IMR-90 (cell line): ENCODE measurements at regions not wholly inside any gene's neighbourhood (a gene's known extent, or its start where the extent isn't known, plus 50 kb on each side); places are given as distances from the start of the nearest gene placed in this dataset.

Experiments used
- ATAC-seq: fragments of 200-7000 bp; cut with Tn5 transposase; 2 replicates; pipeline ENCODE4 v1.9.1; 2020; ENCODE audit warnings: low read depth, mild to moderate bottlenecking, moderate library complexity
- BruUV-seq: library from RNA; stranded (reverse); fragments of 400-500 nt; replicated peaks from 2 replicates; lab custom pipeline; 2021; lab: Mats Ljungman, UMichigan
- CTCF ChIA-PET: fragments of 300-600 bp; formaldehyde crosslinking; extraction: SDS; loops from one replicate; lab custom pipeline; 2021; ENCODE audit warnings: antibody characterized with exemption; lab: Yijun Ruan, JAX
- POLR2A ChIA-PET: fragments of 300-600 bp; sonication (Branson Sonifier 250); formaldehyde crosslinking; loops from one replicate; lab custom pipeline; 2022; ENCODE audit warnings: antibody characterized with exemption; ENCODE audit not compliant: unreplicated experiment; lab: Charles Lee
- DNase-seq: peaks from one replicate; pipeline ENCODE4 v3.0.0; 2013
- H2AFZ ChIP-seq: replicated peaks from 2 replicates; pipeline ENCODE3; 2013; ENCODE audit warnings: low read length, mild to moderate bottlenecking; ENCODE audit not compliant: poor library complexity
- H2AK5ac ChIP-seq: 2 replicates; pipeline ENCODE4 v1.6.1; 2013; ENCODE audit warnings: low read depth, low read length, inconsistent platforms
- H2AK9ac ChIP-seq: replicated peaks from 2 replicates; pipeline ENCODE3; 2013; ENCODE audit warnings: mild to moderate bottlenecking, low read depth, low read length, moderate library complexity; ENCODE audit not compliant: poor library complexity
- H2BK120ac ChIP-seq: 2 replicates; pipeline ENCODE4 v1.6.1; 2013; ENCODE audit warnings: low read depth, low read length, inconsistent platforms
- H2BK15ac ChIP-seq: 3 replicates; pipeline ENCODE4 v1.6.1; 2013; ENCODE audit warnings: low read depth, low read length, inconsistent platforms
- H2BK20ac ChIP-seq: 2 replicates; pipeline ENCODE4 v1.6.1; 2013; ENCODE audit warnings: low read depth, mild to moderate bottlenecking, inconsistent platforms, low read length, moderate library complexity
- H2BK5ac ChIP-seq: 2 replicates; pipeline ENCODE4 v1.6.1; 2013; ENCODE audit warnings: mild to moderate bottlenecking, low read depth, low read length, inconsistent platforms; ENCODE audit not compliant: poor library complexity, severe bottlenecking
- H3K14ac ChIP-seq: replicated peaks from 2 replicates; pipeline ENCODE4 v1.6.1; 2013; ENCODE audit warnings: low read depth, low read length, inconsistent platforms
- H3K18ac ChIP-seq: 2 replicates; pipeline ENCODE4 v1.6.1; 2013; ENCODE audit warnings: low read depth, low read length, control low read depth
- H3K23ac ChIP-seq: 2 replicates; pipeline ENCODE4 v1.6.1; 2013; ENCODE audit warnings: low read depth, low read length, inconsistent platforms
- H3K27ac ChIP-seq: 2 replicates; pipeline ENCODE4 v1.5.1; 2013; ENCODE audit warnings: mild to moderate bottlenecking, control low read depth, low read length; ENCODE audit not compliant: insufficient read depth
- H3K27me3 ChIP-seq: 2 replicates; pipeline ENCODE4 v1.6.1; 2013; ENCODE audit warnings: low read length; ENCODE audit not compliant: control insufficient read depth, insufficient read depth
- H3K36me3 ChIP-seq: 2 replicates; pipeline ENCODE4 v1.6.1; 2013; ENCODE audit warnings: low read length, mixed read lengths; ENCODE audit not compliant: control insufficient read depth, insufficient read depth
- H3K4ac ChIP-seq: 2 replicates; pipeline ENCODE4 v1.6.1; 2013; ENCODE audit warnings: low read depth, low read length, inconsistent platforms
- H3K4me1 ChIP-seq: 2 replicates; pipeline ENCODE4 v1.6.1; 2013; ENCODE audit warnings: low read length, mixed read lengths; ENCODE audit not compliant: control insufficient read depth, insufficient read depth
- H3K4me2 ChIP-seq: 2 replicates; pipeline ENCODE4 v1.6.1; 2013; ENCODE audit warnings: low read depth, mild to moderate bottlenecking, control low read depth, low read length, moderate library complexity
- H3K4me3 ChIP-seq: 2 replicates; pipeline ENCODE4 v1.5.1; 2013; ENCODE audit warnings: low read depth, mild to moderate bottlenecking, control low read depth, low read length, moderate library complexity; ENCODE audit not compliant: insufficient read depth
- H3K56ac ChIP-seq: 2 replicates; pipeline ENCODE4 v1.6.1; 2013; ENCODE audit warnings: low read length, inconsistent platforms; ENCODE audit not compliant: insufficient read depth; ENCODE audit errors: extremely low read depth
- H3K79me1 ChIP-seq, 2 experiments: 2 replicates each; pipeline ENCODE4 v1.6.1; 2013; ENCODE audit warnings: low read length in 2 of 2, inconsistent platforms in 1 of 2, low read depth in 1 of 2
- H3K9ac ChIP-seq: 2 replicates; pipeline ENCODE4 v1.6.1; 2013; ENCODE audit warnings: low read depth, low read length, control low read depth
- H3K9me1 ChIP-seq: 2 replicates; pipeline ENCODE4 v1.6.1; 2013; ENCODE audit warnings: low read length, inconsistent platforms; ENCODE audit not compliant: insufficient read depth
- H3K9me3 ChIP-seq: 2 replicates; pipeline ENCODE4 v1.6.1; 2013; ENCODE audit warnings: low read length; ENCODE audit not compliant: control insufficient read depth, insufficient read depth
- H4K20me1 ChIP-seq: 2 replicates; pipeline ENCODE4 v1.6.1; 2013; ENCODE audit warnings: low read length, inconsistent platforms; ENCODE audit not compliant: insufficient read depth
- H4K5ac ChIP-seq: 2 replicates; pipeline ENCODE4 v1.6.1; 2013; ENCODE audit warnings: mild to moderate bottlenecking, low read depth, low read length, control low read depth
- H4K8ac ChIP-seq, 2 experiments: 2 replicates each; pipeline ENCODE4 v1.6.1; 2013; ENCODE audit warnings: low read depth in 2 of 2, low read length in 2 of 2, control low read depth in 1 of 2, inconsistent platforms in 1 of 2
- H4K91ac ChIP-seq: 2 replicates; pipeline ENCODE4 v1.6.1; 2013; ENCODE audit warnings: low read depth, low read length, inconsistent platforms; ENCODE audit not compliant: insufficient read depth
- BHLHE40 ChIP-seq: fragments of 150-350 bp; IDR thresholded peaks from 2 replicates; pipeline ENCODE4 v1.6.1; 2016; ENCODE audit warnings: mild to moderate bottlenecking, low read depth, low read length
- CEBPB ChIP-seq: IDR thresholded peaks from 2 replicates; pipeline ENCODE4 v1.6.1; 2012; ENCODE audit warnings: low read depth, low read length, improper control_type of control experiment
- CHD1 ChIP-seq: IDR thresholded peaks from 2 replicates; pipeline ENCODE4 v1.6.1; 2012; ENCODE audit warnings: low read depth, low read length, improper control_type of control experiment
- ELK1 ChIP-seq: fragments of 150-350 bp; IDR thresholded peaks from 2 replicates; pipeline ENCODE4 v1.6.1; 2016; ENCODE audit warnings: low read depth, mild to moderate bottlenecking, low read length, moderate library complexity, borderline replicate concordance
- FOS ChIP-seq: fragments of 150-350 bp; IDR thresholded peaks from 2 replicates; pipeline ENCODE4 v1.6.1; 2016; ENCODE audit warnings: low read depth, low read length
- MAFK ChIP-seq: IDR thresholded peaks from 2 replicates; pipeline ENCODE4 v1.6.1; 2012; ENCODE audit warnings: low read depth, low read length, improper control_type of control experiment
- MAZ ChIP-seq: IDR thresholded peaks from 2 replicates; pipeline ENCODE4 v1.6.1; 2012; ENCODE audit warnings: low read depth, mild to moderate bottlenecking, low read length, improper control_type of control experiment, moderate library complexity, borderline replicate concordance
- MXI1 ChIP-seq: IDR thresholded peaks from 2 replicates; pipeline ENCODE4 v1.6.1; 2012; ENCODE audit warnings: low read depth, mild to moderate bottlenecking, low read length, moderate library complexity, borderline replicate concordance
- NFE2L2 ChIP-seq: fragments of 150-350 bp; IDR thresholded peaks from 2 replicates; pipeline ENCODE4 v1.6.1; 2016; ENCODE audit warnings: low read depth, mild to moderate bottlenecking, low read length
- POLR2A ChIP-seq: IDR thresholded peaks from 2 replicates; pipeline ENCODE4 v1.6.1; 2012; ENCODE audit warnings: mild to moderate bottlenecking, low read depth, low read length
- RAD21 ChIP-seq: IDR thresholded peaks from 2 replicates; pipeline ENCODE4 v1.6.1; 2012; ENCODE audit warnings: low read length, improper control_type of control experiment
- RCOR1 ChIP-seq: IDR thresholded peaks from 2 replicates; pipeline ENCODE4 v1.6.1; 2012; ENCODE audit warnings: mild to moderate bottlenecking, low read length, improper control_type of control experiment; ENCODE audit not compliant: insufficient replicate concordance
- RFX5 ChIP-seq: IDR thresholded peaks from 2 replicates; pipeline ENCODE4 v1.8.0; 2012; ENCODE audit warnings: low read depth, mild to moderate bottlenecking, low read length, moderate library complexity
- SMC3 ChIP-seq: fragments of 150-350 bp; IDR thresholded peaks from 2 replicates; pipeline ENCODE4 v1.6.1; 2016; ENCODE audit warnings: low read depth, mild to moderate bottlenecking, antibody characterized with exemption, low read length, moderate library complexity
- WGBS, 2 experiments: methylation state at CpG; one replicate each; pipeline versions ENCODE4 v1.1.5 to v1.1.7; 2013; ENCODE audit warnings: missing lambda C conversion rate in 2 of 2; ENCODE audit not compliant: insufficient read length in 1 of 2; ENCODE audit errors: extremely low coverage in 2 of 2; 5-methylcytosine and 5-hydroxymethylcytosine counted together
- dilution Hi-C: fragments of 300-500 bp; cut with HindIII; formaldehyde crosslinking; loops from one replicate; pipeline ENCODE4 v1.14.3; 2018; ENCODE audit warnings: low sequenced_read_pairs; ENCODE audit not compliant: unreplicated experiment
- in situ Hi-C: fragments of 300-500 bp; cut with MboI; formaldehyde crosslinking; loops from 3 replicates; pipeline ENCODE4 v1.14.3; 2019; ENCODE audit warnings: low sequenced_read_pairs, inconsistent platforms, mixed read lengths
- intact Hi-C: fragments of 100-400 bp; cut with micrococcal nuclease; formaldehyde crosslinking; loops from 2 replicates; pipeline ENCODE4 v1.10.0; 2022
- TF ChIP-seq, protein P1 (sequence below): fragments of 150-350 bp; IDR thresholded peaks from 2 replicates; pipeline ENCODE4 v1.6.1; 2017; ENCODE audit warnings: mild to moderate bottlenecking, antibody characterized with exemption, low read length, low read depth
- TF ChIP-seq, protein P2 (sequence below): conservative IDR thresholded peaks from 2 replicates; pipeline ENCODE4 v1.5.1; 2012; ENCODE audit warnings: mild to moderate bottlenecking, low read depth, low read length, improper control_type of control experiment

DNA sequence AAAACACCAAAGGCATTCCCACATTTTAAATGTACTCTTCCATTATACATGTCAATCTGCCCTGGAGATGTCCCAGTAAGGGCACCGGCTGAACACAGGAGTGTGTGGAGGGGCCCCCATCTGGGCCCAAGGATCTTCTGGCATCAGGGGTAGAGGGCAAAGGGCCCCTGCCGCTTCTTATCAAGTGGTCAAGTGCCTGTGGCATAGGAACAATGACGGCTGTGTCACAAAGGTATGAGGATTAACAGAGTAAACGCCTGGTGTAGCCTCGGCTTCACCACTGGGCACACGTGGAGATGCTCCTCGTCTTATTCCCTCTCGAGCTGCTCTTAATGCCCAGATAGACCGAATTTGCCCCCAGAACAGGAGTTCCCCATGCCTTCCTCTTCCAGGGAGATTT is 169.7 kb upstream of the GLI2 start:
- H2AK5ac ChIP-seq: peak overlapping the region; percentile 64; the same call in 1 of the 2 replicates
- no peak overlapping the region for H3K18ac ChIP-seq
- no peak overlapping the region for H4K5ac ChIP-seq
- H3K79me1 ChIP-seq: no peaks in the 10 kb centered on the region
- intact Hi-C loops (no loop called here), dilution Hi-C loops (no loop called here), in situ Hi-C loops (no loop called here)
- WGBS, 2 experiments: 91% methylated on average over 5 of the region's 9 CpGs; no CpG with 5 or more reads in 1 of the 2 experiments
- CTCF ChIA-PET: no interaction called here
- no TSS peak for BruUV-seq
- ATAC-seq (no peak), DNase-seq (no peak)
- H3K36me3 ChIP-seq: no peaks in the 10 kb centered on the region
- POLR2A ChIA-PET: interaction anchor here (0.6 kb wide), 1 partner anchor 783 kb away, joined by 6 read pairs; no protein-coding TSS in a partner anchor
- H2AFZ ChIP-seq: peak overlapping the region; percentile 2
- H2BK15ac ChIP-seq: peak overlapping the region; percentile 4; the same call in 2 of the 3 replicates
- peak overlapping the region; percentile 41 for H3K4ac ChIP-seq
- peaks cover 18% of the 10 kb centered on the region; the same call in 1 of the 2 replicates for H3K9me1 ChIP-seq
- H4K91ac ChIP-seq: peak overlapping the region; percentile 56; the same call in 1 of the 2 replicates
- peak overlapping the region in 1 of 2 experiments; percentile 5; a peak in 1 of 4 replicates for H4K8ac ChIP-seq
- H3K9me3 ChIP-seq: no peaks in the 10 kb centered on the region
- H3K4me2 ChIP-seq: no peak overlapping the region
- H3K9ac ChIP-seq: no peak overlapping the region
- peak overlapping the region; percentile 64; the same call in 1 of the 2 replicates for H2BK120ac ChIP-seq
- H4K20me1 ChIP-seq: no peaks in the 10 kb centered on the region
- no peak overlapping the region for H2AK9ac ChIP-seq
- H3K4me1 ChIP-seq: peaks cover 14% of the 10 kb centered on the region
- no peak overlapping the region; the same call in 1 of the 2 replicates for H3K23ac ChIP-seq
- H3K27ac ChIP-seq: no peak overlapping the region
- no peak overlapping the region for H3K4me3 ChIP-seq
- H3K56ac ChIP-seq: no peak overlapping the region
- no peak for TF ChIP-seq CEBPB
- TF ChIP-seq, protein P1, sequence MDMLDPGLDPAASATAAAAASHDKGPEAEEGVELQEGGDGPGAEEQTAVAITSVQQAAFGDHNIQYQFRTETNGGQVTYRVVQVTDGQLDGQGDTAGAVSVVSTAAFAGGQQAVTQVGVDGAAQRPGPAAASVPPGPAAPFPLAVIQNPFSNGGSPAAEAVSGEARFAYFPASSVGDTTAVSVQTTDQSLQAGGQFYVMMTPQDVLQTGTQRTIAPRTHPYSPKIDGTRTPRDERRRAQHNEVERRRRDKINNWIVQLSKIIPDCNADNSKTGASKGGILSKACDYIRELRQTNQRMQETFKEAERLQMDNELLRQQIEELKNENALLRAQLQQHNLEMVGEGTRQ: no peak
- no peak for TF ChIP-seq NFE2L2
- TF ChIP-seq ELK1: no peak
- TF ChIP-seq RAD21: no peak
- no peak for TF ChIP-seq POLR2A
- TF ChIP-seq RCOR1: no peak
- TF ChIP-seq RFX5: no peak
- TF ChIP-seq MAFK: no peak
- no peak for TF ChIP-seq BHLHE40
- no peak for TF ChIP-seq CHD1
- no peak for TF ChIP-seq SMC3
- TF ChIP-seq MAZ: no peak
- TF ChIP-seq, protein P2, sequence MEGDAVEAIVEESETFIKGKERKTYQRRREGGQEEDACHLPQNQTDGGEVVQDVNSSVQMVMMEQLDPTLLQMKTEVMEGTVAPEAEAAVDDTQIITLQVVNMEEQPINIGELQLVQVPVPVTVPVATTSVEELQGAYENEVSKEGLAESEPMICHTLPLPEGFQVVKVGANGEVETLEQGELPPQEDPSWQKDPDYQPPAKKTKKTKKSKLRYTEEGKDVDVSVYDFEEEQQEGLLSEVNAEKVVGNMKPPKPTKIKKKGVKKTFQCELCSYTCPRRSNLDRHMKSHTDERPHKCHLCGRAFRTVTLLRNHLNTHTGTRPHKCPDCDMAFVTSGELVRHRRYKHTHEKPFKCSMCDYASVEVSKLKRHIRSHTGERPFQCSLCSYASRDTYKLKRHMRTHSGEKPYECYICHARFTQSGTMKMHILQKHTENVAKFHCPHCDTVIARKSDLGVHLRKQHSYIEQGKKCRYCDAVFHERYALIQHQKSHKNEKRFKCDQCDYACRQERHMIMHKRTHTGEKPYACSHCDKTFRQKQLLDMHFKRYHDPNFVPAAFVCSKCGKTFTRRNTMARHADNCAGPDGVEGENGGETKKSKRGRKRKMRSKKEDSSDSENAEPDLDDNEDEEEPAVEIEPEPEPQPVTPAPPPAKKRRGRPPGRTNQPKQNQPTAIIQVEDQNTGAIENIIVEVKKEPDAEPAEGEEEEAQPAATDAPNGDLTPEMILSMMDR: no peak
- TF ChIP-seq FOS: no peak
- TF ChIP-seq MXI1: no peak
- no peak overlapping the region for H2BK5ac ChIP-seq
- H2BK20ac ChIP-seq: peak overlapping the region; percentile 55; the same call in 1 of the 2 replicates
- H3K14ac ChIP-seq: peak overlapping the region; percentile 45; the same call in 1 of the 2 replicates
- peaks cover 3% of the 10 kb centered on the region; the same call in 1 of the 2 replicates for H3K27me3 ChIP-seq
